AG04450 (cell line): ENCODE measurements at regions not wholly inside any gene's neighbourhood (a gene's known extent, or its start where the extent isn't known, plus 50 kb on each side); places are given as distances from the start of the nearest gene placed in this dataset.

Experiments
- CTCF ChIA-PET: fragments of 300-600, 350-600 bp; formaldehyde crosslinking; extraction: SDS; loops from one replicate; lab custom pipeline; 2022; ENCODE audit warnings: antibody characterized with exemption, inconsistent platforms; lab: Charles Lee
- POLR2A ChIA-PET: fragments of 350-600 bp; formaldehyde crosslinking; extraction: SDS; loops from one replicate; lab custom pipeline; 2021; ENCODE audit warnings: antibody characterized with exemption, inconsistent platforms; lab: Yijun Ruan, JAX
- DNase-seq: peaks from one replicate; pipeline ENCODE4 v3.0.0-alpha.2; 2011; ENCODE audit warnings: low read depth, low spot score
- H3K27ac ChIP-seq: one replicate; pipeline ENCODE4 v1.5.1; 2012; ENCODE audit warnings: low read depth, low read length, control low read depth
- H3K27me3 ChIP-seq: one replicate; pipeline ENCODE4 v1.6.0; 2012; ENCODE audit warnings: low read length; ENCODE audit not compliant: control insufficient read depth, insufficient read depth
- H3K4me3 ChIP-seq: 2 replicates; pipeline ENCODE4 v1.5.1; 2011; ENCODE audit warnings: mild to moderate bottlenecking, low read depth, low read length, control low read depth
- H3K9me3 ChIP-seq: 2 replicates; pipeline ENCODE4 v1.5.1; 2012; ENCODE audit warnings: low read length; ENCODE audit not compliant: control insufficient read depth, insufficient read depth
- CTCF ChIP-seq: IDR thresholded peaks from 2 replicates; pipeline ENCODE4 v1.5.1; 2011; ENCODE audit warnings: low read depth, low read length, control low read depth, inconsistent platforms

- POLR2A ChIA-PET = no interaction called here
- H3K9me3 ChIP-seq = peaks cover 5% of the 10 kb centered on the region; the same call in 1 of the 2 replicates
- H3K27ac ChIP-seq = no peak overlapping the region
- CTCF ChIA-PET = no interaction called here
- peaks cover 7% of the 10 kb centered on the region for H3K27me3 ChIP-seq
- DNase-seq = no peak
- H3K4me3 ChIP-seq = no peak overlapping the region
- no peak for TF ChIP-seq CTCF
These were observed 72.7 kb upstream of the TAMM41 start for GRCh38 chr3:11919390-11919789.

- Histone ChIP-seq H3K27me3 (peaks cover under 1% of the 10 kb centered on the region), H3K9me3 (no peaks in the 10 kb centered on the region), H3K4me3 (no peak overlapping the region), H3K27ac (no peak overlapping the region)
- CTCF ChIA-PET = no interaction called here
- DNase-seq = no peak
- no peak for TF ChIP-seq CTCF
- POLR2A ChIA-PET = no interaction called here
These were observed 77.8 kb upstream of the TAMM41 start for GRCh38 chr3:11924518-11924917.

GRCh38 chr3:11928381-11928780 is 75.8 kb upstream of the SYN2 start:
- Histone ChIP-seq H3K9me3 (no peaks in the 10 kb centered on the region), H3K4me3 (no peak overlapping the region), H3K27me3 (no peaks in the 10 kb centered on the region), H3K27ac (no peak overlapping the region)
- ChIA-PET CTCF (no interaction called here), POLR2A (no interaction called here)
- TF ChIP-seq CTCF = no peak
- no peak for DNase-seq

- H3K4me3 ChIP-seq = no peak overlapping the region
- ChIA-PET CTCF (no interaction called here), POLR2A (no interaction called here)
- H3K27ac ChIP-seq = no peak overlapping the region
- no peak for DNase-seq
- no peaks in the 10 kb centered on the region for H3K9me3 ChIP-seq
- H3K27me3 ChIP-seq = no peaks in the 10 kb centered on the region
- no peak for TF ChIP-seq CTCF
These were observed 74.7 kb upstream of the SYN2 start for GRCh38 chr3:11929531-11929930.

GRCh38 chr3:11930084-11930483 is 74.1 kb upstream of the SYN2 start:
- Histone ChIP-seq H3K27me3 (no peaks in the 10 kb centered on the region), H3K9me3 (no peaks in the 10 kb centered on the region), H3K4me3 (no peak overlapping the region), H3K27ac (no peak overlapping the region)
- DNase-seq = no peak
- ChIA-PET CTCF (no interaction called here), POLR2A (no interaction called here)
- no peak for TF ChIP-seq CTCF
